AG10803 (cell line): ENCODE measurements at regions not wholly inside any gene's neighbourhood (a gene's known extent, or its start where the extent isn't known, plus 50 kb on each side); places are given as distances from the start of the nearest gene placed in this dataset.

Experiments
- DNase-seq: peaks from one replicate; pipeline ENCODE4 v3.0.0; 2010; ENCODE audit warnings: low read depth
- H3K4me3 ChIP-seq: 2 replicates; pipeline ENCODE4 v1.5.1; 2011; ENCODE audit warnings: mild to moderate bottlenecking, low read length, control low read depth
- CTCF ChIP-seq: conservative IDR thresholded peaks from 2 replicates; pipeline ENCODE4 v1.5.1; 2011; ENCODE audit warnings: mild to moderate bottlenecking, low read length, control low read depth, inconsistent platforms

GRCh38 chr6:193773-194310 lies 98.4 kb upstream of the DUSP22 start:
- H3K4me3 ChIP-seq, result no peak overlapping the region
- no peak for TF ChIP-seq CTCF
- no peak for DNase-seq

- TF ChIP-seq CTCF, result no peak
- H3K4me3 ChIP-seq, result no peak overlapping the region
- DNase-seq, result peak; percentile 23
Observed at GRCh38 chr6:195861-196360, 96.4 kb upstream of the DUSP22 start.

GRCh38 chr6:196543-196942 lies 95.7 kb upstream of the DUSP22 start:
- DNase-seq, result no peak
- no peak overlapping the region for H3K4me3 ChIP-seq

GRCh38 chr6:203661-204060 lies 88.6 kb upstream of the DUSP22 start:
- no peak for TF ChIP-seq CTCF
- H3K4me3 ChIP-seq, result no peak overlapping the region
- no peak for DNase-seq

More at GRCh38 chr6:196543-196942, 95.7 kb upstream of the DUSP22 start:
- no peak for TF ChIP-seq CTCF

- H3K4me3 ChIP-seq, result no peak overlapping the region
- DNase-seq, result no peak
- no peak for TF ChIP-seq CTCF
Observed at GRCh38 chr6:206264-206663, 86.0 kb upstream of the DUSP22 start.

- DNase-seq, result no peak
- no peak overlapping the region for H3K4me3 ChIP-seq
- no peak for TF ChIP-seq CTCF
Observed at GRCh38 chr6:208364-208763, 83.9 kb upstream of the DUSP22 start.

GRCh38 chr6:208938-209337 lies 83.3 kb upstream of the DUSP22 start:
- H3K4me3 ChIP-seq, result no peak overlapping the region
- DNase-seq, result no peak

More at GRCh38 chr6:208938-209337, 83.3 kb upstream of the DUSP22 start:
- TF ChIP-seq CTCF, result no peak
